GM12891 (cell line): ENCODE measurements at regions not wholly inside any gene's neighbourhood (a gene's known extent, or its start where the extent isn't known, plus 50 kb on each side); places are given as distances from the start of the nearest gene placed in this dataset.

Source experiments
- DNase-seq: peaks from one replicate; pipeline ENCODE4 v3.0.0; 2011; ENCODE audit warnings: low spot score; ENCODE audit not compliant: insufficient read length
- FAIRE-seq: peaks from 2 replicates; lab custom pipeline; 2011; peaks lifted over from hg19 to GRCh38; lab: Jason Lieb, UNC
- PAX5 ChIP-seq: IDR thresholded peaks from 2 replicates; pipeline ENCODE4 v1.6.1; 2011; ENCODE audit warnings: low read length, moderate library complexity, mild to moderate bottlenecking; ENCODE audit not compliant: insufficient read depth, severe bottlenecking
- POLR2A ChIP-seq: IDR thresholded peaks from 2 replicates; pipeline ENCODE4 v1.6.1; 2011; ENCODE audit warnings: low read depth, low read length, control low read depth
- POLR2AphosphoS5 ChIP-seq: IDR thresholded peaks from 2 replicates; pipeline ENCODE4 v1.6.1; 2011; ENCODE audit warnings: low read depth, low read length, control low read depth
- POU2F2 ChIP-seq: IDR thresholded peaks from 2 replicates; pipeline ENCODE4 v1.6.1; 2011; ENCODE audit warnings: low read depth, mild to moderate bottlenecking, control low read depth, low read length, moderate library complexity
- SPI1 ChIP-seq: IDR thresholded peaks from 2 replicates; pipeline ENCODE4 v1.6.1; 2011; ENCODE audit warnings: low read depth, low read length, control low read depth
- TAF1 ChIP-seq: IDR thresholded peaks from 2 replicates; pipeline ENCODE4 v1.6.1; 2011; ENCODE audit warnings: low read depth, low read length, control low read depth

DNA sequence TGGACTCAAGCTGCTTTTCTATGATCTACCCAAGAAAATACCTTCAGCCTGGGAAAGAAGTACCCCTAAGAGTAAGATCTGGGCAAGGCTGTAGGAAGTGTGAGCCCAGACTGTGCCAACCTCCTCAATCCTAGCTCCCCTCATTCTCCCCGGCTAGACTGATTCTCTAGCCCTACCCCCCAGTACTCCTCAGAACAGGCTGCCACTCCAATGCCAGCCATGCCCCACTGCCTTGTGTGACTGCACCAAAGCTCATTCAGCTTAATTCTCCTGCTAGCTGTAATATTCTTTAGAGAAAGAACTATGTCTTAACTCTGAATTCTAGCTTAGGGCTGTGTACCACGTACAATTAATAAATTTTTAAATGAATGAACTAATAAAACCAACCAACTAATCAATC lies 92.6 kb upstream of the AKIP1 start:
- DNase-seq (no peak), FAIRE-seq (no peak)
- TF ChIP-seq POLR2AphosphoS5 (no peak), POLR2A (no peak), TAF1 (no peak), PAX5 (no peak), POU2F2 (no peak), SPI1 (no peak)

DNA sequence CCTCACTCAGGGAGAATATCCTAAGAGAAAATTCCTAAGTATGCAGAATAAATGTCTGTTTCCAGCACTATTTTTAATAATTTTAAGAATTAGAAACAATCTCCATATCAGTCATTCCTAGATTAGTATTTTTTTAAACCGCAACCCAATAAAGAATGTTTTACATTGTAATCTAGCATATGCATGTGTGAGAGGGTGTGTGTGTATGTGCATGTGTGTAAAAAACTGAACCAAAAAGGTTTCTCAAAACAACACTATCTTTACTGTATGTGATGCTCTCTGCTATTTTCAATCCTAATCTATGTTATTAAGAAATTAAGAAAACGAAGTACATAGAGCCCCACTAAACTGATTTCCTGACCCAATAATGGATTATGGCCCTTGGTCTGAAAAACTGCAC lies 90.6 kb upstream of the AKIP1 start:
- DNase-seq = no peak
- TF ChIP-seq PAX5 (no peak), POLR2AphosphoS5 (no peak), TAF1 (no peak), SPI1 (no peak), POLR2A (no peak), POU2F2 (no peak)
- no peak for FAIRE-seq

DNA sequence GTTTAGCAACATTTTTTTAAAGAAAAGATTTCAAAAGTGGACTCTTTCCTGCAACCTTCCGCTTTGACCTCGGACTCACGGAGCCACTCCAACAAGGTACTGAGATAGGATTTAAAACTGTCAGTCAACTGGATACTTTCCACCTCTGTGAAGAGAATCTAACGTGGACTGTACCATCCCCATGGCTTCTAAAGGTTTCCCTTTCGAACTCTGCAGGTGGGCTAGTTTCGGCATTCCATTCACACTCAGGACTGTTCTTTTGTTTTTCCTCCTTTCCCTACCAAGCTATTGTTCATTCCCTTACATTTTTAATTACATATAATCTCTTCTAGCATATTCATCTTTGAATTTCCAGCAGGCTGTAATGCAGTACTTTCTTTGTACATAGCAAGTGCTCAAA lies 88.5 kb upstream of the AKIP1 start:
- TF ChIP-seq POLR2AphosphoS5 (no peak), PAX5 (no peak), TAF1 (no peak), POLR2A (no peak), SPI1 (no peak), POU2F2 (no peak)
- DNase-seq (no peak), FAIRE-seq (no peak)

DNA sequence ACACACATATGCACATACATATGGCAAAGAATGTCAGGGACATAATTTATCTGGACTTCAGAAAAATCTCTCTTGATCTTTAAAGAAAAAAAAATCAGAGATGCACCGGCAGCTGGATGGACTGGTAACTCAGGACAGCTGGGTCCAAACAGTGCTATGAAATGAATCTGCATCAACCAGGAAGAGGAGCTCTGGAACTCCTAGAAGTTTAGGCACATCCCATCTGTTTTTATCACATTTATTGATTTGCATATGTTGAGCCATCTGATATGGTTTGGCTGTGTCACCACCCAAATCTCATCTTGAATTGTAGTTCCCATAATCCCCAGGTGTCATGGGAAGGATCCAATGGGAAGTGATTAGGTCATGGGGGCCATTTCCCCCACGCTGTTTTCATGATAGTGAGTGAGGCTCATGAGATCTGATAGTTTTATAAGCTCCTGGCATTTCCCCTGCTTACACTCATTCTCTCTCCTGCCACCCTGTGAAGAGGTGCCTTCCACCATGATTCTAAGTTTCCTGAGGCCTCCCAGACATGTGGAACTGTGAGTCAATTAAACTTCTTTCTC lies 87.7 kb upstream of the AKIP1 start:
- no peak for DNase-seq
- FAIRE-seq = no peak
- TF ChIP-seq POU2F2 (no peak), PAX5 (no peak), POLR2AphosphoS5 (no peak), SPI1 (no peak), TAF1 (no peak), POLR2A (no peak)

DNA sequence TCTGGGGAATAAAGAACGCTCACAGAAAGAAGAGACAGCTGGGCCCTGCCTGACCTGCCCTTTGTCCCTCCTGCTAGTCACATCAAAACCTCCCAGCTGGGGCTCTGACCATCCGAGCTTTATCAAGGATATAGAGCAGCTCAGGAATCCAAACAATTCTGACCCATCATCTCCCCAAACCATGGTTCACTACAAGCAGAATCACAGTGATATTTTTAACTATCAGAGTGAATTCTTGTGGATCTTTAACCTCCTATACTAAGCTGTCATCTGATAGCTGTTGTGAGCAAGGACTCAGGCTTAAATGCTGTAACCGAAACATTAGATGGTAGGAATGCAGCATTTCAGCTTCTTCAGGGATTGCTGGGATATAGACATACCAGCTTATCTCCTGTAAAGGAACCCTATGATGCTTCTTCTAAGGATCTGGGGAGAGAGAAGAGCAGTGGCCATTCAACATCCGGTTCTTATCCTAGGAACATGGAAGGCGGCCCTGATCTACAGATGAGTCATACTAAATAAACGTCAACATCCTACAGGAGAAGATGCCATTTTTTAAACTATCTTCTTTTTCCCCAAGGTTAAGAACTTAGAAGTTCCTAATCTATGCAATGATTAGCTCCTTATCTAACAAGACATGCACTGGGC lies 84.7 kb upstream of the AKIP1 start:
- no peak for TF ChIP-seq SPI1
- no peak for FAIRE-seq
- DNase-seq = no peak

DNA sequence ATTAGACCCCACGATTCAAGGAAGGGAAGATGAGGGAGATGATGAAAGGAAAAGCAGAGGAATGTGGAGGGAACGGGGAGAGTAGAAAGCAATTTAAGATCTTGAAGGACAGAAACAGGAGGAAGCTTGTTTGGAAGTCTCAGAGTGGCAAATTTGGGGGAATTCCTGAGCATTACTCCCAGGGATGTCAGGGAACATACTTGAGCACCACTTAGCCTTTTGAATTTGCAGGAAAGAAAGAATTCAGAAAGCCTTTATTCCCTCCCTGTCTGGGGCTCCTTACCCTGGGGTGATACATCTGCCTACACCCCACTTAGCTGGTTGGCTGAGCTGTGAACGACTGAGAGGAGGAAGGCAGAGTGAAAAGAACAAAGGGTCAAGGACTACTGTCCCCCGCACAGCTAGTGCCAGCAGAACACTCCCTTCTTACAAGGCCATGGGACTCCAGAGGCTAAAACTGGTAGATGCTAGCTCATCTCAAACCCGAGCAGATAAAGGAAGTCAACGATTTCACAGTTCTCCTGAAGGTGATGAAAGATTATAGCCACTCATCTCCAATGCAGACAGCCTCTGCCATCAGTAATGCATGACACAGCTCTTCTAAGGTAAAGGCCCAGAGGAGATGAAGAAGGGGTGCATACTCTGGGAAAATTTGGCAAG lies 84.0 kb upstream of the AKIP1 start:
- DNase-seq (no peak), FAIRE-seq (no peak)
- TF ChIP-seq POU2F2 (no peak), PAX5 (no peak), POLR2AphosphoS5 (no peak), SPI1 (no peak), TAF1 (no peak), POLR2A (no peak)

DNA sequence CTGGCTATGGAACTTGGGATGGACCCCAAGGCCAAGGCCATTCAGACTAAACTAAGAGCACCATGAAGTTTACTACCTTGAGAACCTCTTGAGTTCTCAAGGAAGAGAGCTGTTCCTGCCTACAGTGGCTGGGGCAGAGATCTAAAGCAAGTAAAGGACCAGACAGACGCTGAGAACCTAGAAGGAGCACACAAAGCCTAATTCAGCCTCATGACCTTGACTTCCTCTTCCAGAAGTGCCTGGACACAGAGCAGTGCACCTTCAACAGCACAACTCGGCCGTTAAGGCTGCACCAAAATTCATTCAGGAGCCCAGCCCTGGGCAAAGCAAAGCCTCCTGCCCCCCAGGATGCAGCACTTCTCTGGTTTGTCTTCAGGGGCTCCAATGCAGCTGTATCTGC lies 82.9 kb upstream of the AKIP1 start:
- TF ChIP-seq TAF1 = no peak
- no peak for TF ChIP-seq POLR2AphosphoS5
- TF ChIP-seq PAX5 = no peak
- no peak for TF ChIP-seq POU2F2
- no peak for TF ChIP-seq SPI1
- no peak for TF ChIP-seq POLR2A
- DNase-seq = no peak
- no peak for FAIRE-seq

DNA sequence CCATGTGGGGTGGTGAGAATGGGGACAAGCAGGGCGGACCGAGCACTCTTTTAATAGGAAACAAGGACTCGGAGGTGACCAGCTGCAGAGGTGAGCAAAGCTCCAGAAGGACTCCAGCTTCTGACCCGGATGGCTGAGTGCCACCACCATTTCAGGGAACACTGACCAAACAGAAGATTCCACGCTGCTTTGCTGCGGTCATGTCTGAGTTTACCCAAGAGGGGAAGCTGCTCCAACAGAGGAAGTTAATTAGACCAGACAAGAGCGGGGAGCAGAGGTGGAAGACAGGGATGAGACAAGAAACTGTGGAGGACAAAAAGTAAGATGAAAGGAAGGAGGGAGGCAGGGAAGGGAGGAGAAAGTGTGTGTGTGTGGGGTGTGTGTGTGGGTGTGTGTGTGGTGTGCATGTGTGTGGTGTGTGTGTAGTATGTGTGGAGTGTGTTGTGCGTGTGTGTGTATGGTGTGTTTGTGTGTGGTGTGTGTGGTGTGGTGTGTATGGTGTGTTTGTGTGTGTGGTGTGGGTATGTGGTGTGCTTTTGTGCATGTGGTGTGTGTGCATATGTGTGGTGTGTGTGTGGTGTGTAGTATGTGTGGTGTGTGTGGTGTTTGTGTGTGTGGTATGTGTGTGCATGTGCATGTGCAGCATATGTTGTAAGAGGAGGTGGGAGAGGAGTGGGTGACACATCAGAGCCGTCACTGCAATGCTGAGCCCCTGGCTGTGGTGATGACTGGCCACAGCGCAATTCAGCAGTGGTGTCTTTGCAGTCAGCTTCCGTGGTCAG lies 82.2 kb upstream of the AKIP1 start:
- TF ChIP-seq POLR2A (no peak), TAF1 (no peak), PAX5 (no peak), POLR2AphosphoS5 (no peak), POU2F2 (no peak), SPI1 (no peak)
- DNase-seq = no peak
- FAIRE-seq = peak; percentile 69

DNA sequence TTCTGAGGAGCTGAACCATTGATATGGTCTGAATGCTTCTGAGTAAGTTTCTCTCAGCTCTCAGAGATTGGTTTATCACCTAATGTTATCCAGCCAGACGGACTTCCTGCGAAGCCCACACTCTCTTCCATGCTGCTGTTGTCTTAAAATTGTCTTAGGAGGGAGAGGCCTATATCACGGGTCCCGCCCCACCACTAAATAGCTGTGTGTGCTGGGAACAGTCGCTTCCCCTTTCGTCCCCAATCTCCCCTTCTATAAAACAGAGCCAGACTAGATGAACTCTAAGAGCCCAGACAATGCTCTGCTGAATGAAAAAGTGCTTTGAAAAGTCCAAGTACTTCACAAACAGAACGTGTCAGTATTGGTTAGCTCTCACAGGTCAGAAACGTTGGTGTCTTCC lies 81.4 kb upstream of the AKIP1 start:
- DNase-seq (no peak), FAIRE-seq (no peak)
- TF ChIP-seq POU2F2 (no peak), PAX5 (no peak), SPI1 (no peak), POLR2A (no peak)

DNA sequence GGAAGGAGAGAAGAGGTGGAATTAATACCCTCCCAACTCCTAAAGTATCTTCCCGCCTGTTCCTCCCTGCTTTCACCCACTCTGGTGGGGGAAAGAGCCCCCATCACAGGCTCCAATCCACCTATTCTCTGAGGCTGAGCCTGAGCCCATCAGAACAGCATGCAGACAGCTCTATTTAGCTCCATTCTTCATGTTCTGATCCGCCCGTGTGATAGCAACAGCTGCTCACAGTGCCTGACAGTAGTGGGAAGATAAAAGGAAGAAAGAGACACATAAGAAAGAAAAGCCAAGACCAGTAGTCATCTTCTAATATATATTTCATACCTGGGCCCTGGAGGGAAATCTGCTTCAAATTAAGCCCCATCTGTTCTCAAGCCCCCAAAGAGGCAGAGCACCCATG lies 80.3 kb upstream of the AKIP1 start:
- no peak for DNase-seq
- FAIRE-seq = no peak
- no peak for TF ChIP-seq POU2F2
- no peak for TF ChIP-seq POLR2A
- TF ChIP-seq SPI1 = no peak
- no peak for TF ChIP-seq TAF1
- TF ChIP-seq POLR2AphosphoS5 = no peak
- TF ChIP-seq PAX5 = no peak
